Activated T-helper 2 cell treated with anti-CD3 and anti-CD28 coated beads, Interferon-gamma antibody, Interleukin-2, Interleukin-4, amounts not matched to agents 10 μg/mL and 5 μg/mL and 100 μg/mL, durations not matched to agents 14 hours and 24 hours and 36 hours (primary cell): ENCODE measurements at regions not wholly inside any gene's neighbourhood (a gene's known extent, or its start where the extent isn't known, plus 50 kb on each side); places are given as distances from the start of the nearest gene placed in this dataset.

Experiments
- DNase-seq: peaks from one replicate; pipeline ENCODE4 v3.0.0; 2021; ENCODE audit warnings: low spot score
- H3K27ac Mint-ChIP-seq: one replicate; pipeline ENCODE4 v1.8.0; 2021; ENCODE audit warnings: mixed read lengths
- H3K27me3 Mint-ChIP-seq: one replicate; pipeline ENCODE4 v1.8.0; 2021; ENCODE audit warnings: low read depth, mixed read lengths
- H3K36me3 Mint-ChIP-seq: one replicate; pipeline ENCODE4 v1.8.0; 2021; ENCODE audit warnings: low read depth, mixed read lengths
- H3K4me1 Mint-ChIP-seq: one replicate; pipeline ENCODE4 v1.8.0; 2021; ENCODE audit warnings: low read depth, mixed read lengths
- H3K4me3 Mint-ChIP-seq: one replicate; pipeline ENCODE4 v1.8.0; 2021; ENCODE audit warnings: low read depth, mild to moderate bottlenecking, moderate library complexity, mixed read lengths
- H3K9me3 Mint-ChIP-seq: one replicate; pipeline ENCODE4 v1.8.0; 2021; ENCODE audit warnings: mixed read lengths
- intact Hi-C: fragments of 100-400 bp; cut with micrococcal nuclease; formaldehyde crosslinking; loops from one replicate; pipeline ENCODE4 v1.15.1; 2023

DNA sequence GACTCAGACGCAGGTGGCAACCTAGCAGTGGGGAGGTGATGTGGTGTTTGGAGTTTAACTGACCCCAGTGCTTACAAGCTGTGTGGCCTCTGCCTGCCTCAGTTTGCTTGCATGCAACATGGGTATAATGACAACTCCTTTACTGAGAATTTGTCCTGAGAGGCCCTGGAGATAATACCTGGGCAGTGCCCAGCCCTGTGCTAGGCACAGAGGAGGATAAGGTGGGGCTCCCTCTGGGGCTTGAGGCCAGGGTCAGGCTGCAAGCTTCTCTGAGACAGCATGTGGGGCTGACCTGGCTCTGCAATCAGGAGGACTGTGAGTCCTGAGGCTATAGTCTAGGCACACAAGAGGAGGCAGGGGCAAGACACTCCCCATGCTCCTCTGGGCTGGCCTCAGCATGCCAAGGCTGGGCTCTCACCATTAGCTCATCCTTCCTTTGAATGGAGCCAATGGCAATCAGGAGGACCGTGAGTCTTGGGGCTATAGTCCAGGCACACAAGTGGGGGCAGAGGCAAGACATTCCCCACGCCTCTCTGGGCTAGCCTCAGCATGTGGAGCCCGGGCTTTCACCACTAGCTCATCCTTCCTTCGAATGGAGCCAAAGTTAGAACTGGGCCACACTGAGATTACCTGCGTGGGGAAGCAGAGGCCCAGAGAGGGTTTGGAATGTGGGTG is 147.9 kb downstream of the RPS24 start:
- H3K4me3 Mint-ChIP-seq: no peak overlapping the region
- no peak for DNase-seq
- no peaks in the 10 kb centered on the region for H3K9me3 Mint-ChIP-seq
- peaks cover 11% of the 10 kb centered on the region for H3K4me1 Mint-ChIP-seq
- intact Hi-C loops: no loop called here
- H3K27ac Mint-ChIP-seq: no peak overlapping the region
- H3K36me3 Mint-ChIP-seq: no peaks in the 10 kb centered on the region
- no peaks in the 10 kb centered on the region for H3K27me3 Mint-ChIP-seq

DNA sequence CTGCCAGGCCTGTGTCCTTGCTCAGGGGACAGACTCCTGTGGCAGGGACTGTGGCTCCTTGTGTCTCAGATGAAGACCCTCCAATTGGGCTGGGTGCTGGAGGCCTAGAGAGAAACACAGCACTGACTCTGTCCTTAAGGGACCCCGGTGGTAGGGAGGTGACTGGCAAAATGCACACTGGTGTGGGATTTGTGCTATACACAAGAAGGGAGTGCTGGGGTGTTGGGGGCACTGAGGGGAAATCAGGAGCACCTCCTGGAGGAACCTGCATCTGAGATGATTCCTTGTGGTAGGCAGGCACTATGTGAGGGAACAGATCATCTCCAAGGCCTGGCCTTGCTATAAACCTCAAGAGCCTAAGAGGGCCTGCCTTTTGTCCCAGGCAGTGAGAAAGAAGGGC is 149.2 kb downstream of the RPS24 start:
- intact Hi-C loops: no loop called here
- no peak overlapping the region for H3K4me3 Mint-ChIP-seq
- no peak overlapping the region for H3K27ac Mint-ChIP-seq
- DNase-seq: no peak
- H3K4me1 Mint-ChIP-seq: peaks cover 11% of the 10 kb centered on the region
- no peaks in the 10 kb centered on the region for H3K27me3 Mint-ChIP-seq
- H3K36me3 Mint-ChIP-seq: no peaks in the 10 kb centered on the region
- H3K9me3 Mint-ChIP-seq: no peaks in the 10 kb centered on the region

DNA sequence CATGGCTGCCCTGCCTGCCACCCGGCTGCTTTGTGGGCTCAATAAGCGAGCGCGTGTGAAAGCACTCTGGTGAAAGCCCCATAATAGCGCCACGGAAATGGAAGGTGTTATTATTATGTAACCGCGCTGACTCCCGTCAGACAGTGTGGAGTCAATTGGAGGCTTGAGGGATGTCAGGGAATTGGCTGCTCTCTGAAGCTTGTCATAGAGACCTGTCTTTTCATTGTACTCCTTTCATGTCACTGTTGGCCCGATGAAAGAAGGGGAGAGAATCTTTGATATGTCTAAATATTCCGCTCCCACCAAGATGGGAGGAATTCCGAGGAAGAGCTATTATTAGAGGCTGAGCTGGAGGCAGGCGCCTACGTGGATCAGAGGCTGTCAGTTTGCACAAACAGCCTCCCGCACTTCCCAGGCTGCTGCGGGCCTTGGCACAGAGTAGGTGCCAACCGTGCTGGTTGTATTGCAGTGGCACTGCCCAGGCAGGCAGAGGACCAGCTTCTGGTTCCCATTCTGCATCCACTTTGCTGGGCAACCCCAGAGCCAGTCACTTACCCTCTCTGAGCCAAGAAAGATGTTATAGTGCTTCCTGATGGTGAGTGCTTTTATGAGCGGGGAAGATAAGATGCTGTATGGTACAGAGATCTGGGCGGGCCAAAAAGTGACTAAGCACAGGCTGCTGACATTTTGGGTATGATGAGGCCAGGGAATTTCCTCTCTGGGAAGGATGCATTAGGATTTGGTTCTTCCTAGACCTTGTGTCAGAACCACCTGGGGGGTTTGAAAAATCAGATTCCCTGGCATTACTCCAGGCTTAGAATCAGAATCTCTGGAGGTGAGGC is 151.4 kb downstream of the RPS24 start:
- H3K36me3 Mint-ChIP-seq: no peaks in the 10 kb centered on the region
- H3K9me3 Mint-ChIP-seq: no peaks in the 10 kb centered on the region
- no peaks in the 10 kb centered on the region for H3K27me3 Mint-ChIP-seq
- no peak for DNase-seq
- no peak overlapping the region for H3K27ac Mint-ChIP-seq
- H3K4me1 Mint-ChIP-seq: peaks cover 11% of the 10 kb centered on the region
- H3K4me3 Mint-ChIP-seq: no peak overlapping the region
- intact Hi-C loops: no loop called here

DNA sequence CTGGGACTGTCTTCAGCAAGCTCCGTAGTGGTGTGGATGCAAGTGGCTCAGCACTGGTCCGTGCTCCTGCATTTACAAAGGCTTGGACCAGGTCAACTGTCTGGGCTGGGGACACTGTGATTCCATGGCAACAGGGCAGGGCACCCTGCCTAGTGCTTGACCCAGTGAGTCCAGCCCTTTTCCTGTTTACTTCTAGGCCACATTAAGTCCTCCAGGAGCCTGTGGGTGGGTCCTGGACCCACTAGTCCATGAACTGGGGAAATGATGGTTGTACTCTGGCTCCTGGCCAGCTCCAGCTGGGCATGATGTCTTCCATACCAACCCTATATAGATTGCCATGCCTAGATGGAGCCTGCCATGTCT is 152.0 kb downstream of the RPS24 start:
- no peak for DNase-seq
- H3K4me3 Mint-ChIP-seq: no peak overlapping the region
- intact Hi-C loops: no loop called here
- H3K9me3 Mint-ChIP-seq: no peaks in the 10 kb centered on the region
- no peaks in the 10 kb centered on the region for H3K27me3 Mint-ChIP-seq
- no peak overlapping the region for H3K27ac Mint-ChIP-seq
- peaks cover 11% of the 10 kb centered on the region for H3K4me1 Mint-ChIP-seq
- no peaks in the 10 kb centered on the region for H3K36me3 Mint-ChIP-seq

DNA sequence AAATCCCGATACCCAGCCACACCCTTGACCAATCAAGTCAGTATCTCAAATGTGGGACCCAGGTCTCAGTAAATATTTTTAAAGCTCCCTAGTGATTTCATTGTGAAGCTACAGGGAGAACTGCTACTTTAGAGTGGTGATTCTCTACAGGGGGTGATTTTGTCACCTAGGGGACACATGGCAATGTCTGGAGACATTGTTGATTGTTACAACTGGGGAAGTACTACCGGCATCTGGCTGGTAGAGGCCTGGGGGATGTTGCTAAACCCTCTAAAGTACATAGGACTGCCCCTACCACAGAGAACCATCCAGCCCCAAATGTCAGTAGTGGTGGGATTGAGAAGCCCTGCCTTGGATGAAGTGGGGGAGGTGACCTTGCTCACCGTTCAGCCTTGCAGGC is 152.9 kb downstream of the RPS24 start:
- no peak for DNase-seq
- H3K36me3 Mint-ChIP-seq: no peaks in the 10 kb centered on the region
- peaks cover 11% of the 10 kb centered on the region for H3K4me1 Mint-ChIP-seq
- H3K4me3 Mint-ChIP-seq: no peak overlapping the region
- intact Hi-C loops: no loop called here
- no peaks in the 10 kb centered on the region for H3K9me3 Mint-ChIP-seq
- no peaks in the 10 kb centered on the region for H3K27me3 Mint-ChIP-seq
- no peak overlapping the region for H3K27ac Mint-ChIP-seq

DNA sequence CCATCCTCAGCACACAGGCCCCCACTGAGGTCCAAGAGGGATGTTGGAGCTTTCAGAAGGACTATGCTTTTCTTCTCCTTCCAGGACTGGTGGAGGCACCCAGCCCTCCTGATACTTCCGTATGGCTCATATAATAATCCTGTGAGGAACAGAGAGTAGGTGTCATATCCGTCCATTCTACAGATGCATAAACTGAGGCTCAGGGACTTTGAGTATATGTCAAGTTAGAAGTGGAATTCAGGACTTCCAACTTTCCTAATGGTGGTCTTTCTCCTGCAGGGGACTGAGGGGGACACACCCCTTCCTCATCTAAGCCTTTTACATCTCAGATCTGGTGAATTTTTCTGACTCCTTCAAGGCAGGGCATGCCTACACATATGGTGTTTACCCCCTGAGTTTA is 153.7 kb downstream of the RPS24 start:
- Mint-ChIP-seq H3K4me3 (no peak overlapping the region), H3K27ac (no peak overlapping the region), H3K36me3 (no peaks in the 10 kb centered on the region), H3K4me1 (peaks cover 11% of the 10 kb centered on the region), H3K9me3 (no peaks in the 10 kb centered on the region), H3K27me3 (no peaks in the 10 kb centered on the region)
- intact Hi-C loops: no loop called here
- no peak for DNase-seq

DNA sequence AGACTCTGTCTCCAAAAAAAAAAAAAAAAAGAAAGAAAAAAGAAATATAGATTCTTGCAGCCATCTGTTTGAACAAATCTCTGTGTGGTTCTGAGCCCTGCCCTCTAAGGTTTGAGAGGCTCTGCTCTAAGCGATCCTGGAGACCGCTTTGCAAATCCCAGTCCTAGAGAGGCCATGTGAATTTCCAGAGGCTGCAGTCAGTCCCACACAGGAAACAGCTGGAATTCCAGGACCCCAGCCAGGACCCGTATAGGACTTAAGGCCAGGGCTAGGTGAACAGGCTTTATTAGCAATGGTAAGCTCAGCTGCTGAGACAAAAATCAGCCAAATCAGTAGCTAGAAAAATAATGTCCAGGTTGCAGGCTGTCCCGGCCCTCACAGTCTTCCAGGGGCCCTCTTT is 154.8 kb downstream of the RPS24 start:
- peaks cover 4% of the 10 kb centered on the region for H3K9me3 Mint-ChIP-seq
- intact Hi-C loops: no loop called here

DNA sequence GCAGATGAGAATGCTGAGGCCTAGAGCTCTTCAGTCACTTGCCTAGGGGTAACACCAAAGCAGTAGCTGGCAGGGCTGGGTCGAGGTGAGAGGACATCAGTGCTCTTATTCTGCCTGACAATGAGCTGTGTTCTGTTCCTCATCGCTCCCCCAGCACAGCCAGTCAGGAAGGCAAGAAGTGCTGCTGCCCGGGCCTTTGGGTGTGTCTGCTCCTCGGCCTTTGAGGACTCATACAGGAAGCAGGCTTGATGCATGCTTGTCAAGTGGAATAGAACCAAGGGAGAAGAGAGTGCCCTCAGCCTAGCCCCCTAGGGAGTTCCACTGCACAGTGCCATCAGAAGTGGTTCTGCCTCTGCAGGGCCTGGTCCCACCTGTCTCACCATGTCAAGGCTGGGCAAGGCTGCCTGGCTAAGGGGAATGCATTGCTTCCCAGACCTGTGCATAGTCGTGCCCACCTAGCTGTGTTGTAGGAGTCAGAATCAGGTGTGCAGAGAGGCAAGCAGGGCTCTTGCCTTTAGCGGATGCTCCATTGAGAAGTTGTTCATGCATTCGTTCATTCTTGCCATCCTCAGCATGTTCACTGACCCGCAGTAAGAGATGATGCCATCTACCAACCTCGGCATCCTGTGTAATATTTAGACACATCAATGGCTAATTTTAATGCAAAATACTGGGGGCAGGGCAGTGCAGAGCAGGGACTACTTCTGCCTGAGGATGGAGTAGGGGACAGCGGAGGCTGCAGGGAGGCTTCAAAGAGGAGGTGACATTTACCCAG is 156.6 kb downstream of the RPS24 start:
- Mint-ChIP-seq H3K27me3 (no peaks in the 10 kb centered on the region), H3K9me3 (peaks cover 5% of the 10 kb centered on the region), H3K4me3 (no peak overlapping the region), H3K27ac (no peak overlapping the region), H3K36me3 (no peaks in the 10 kb centered on the region), H3K4me1 (no peaks in the 10 kb centered on the region)
- DNase-seq: no peak
- intact Hi-C loops: no loop called here

More for the DNA sequence above, 154.8 kb downstream of the RPS24 start:
- no peaks in the 10 kb centered on the region for H3K27me3 Mint-ChIP-seq
- no peak overlapping the region for H3K4me3 Mint-ChIP-seq
- no peak for DNase-seq
- peaks cover 7% of the 10 kb centered on the region for H3K4me1 Mint-ChIP-seq
- H3K27ac Mint-ChIP-seq: no peak overlapping the region
- no peaks in the 10 kb centered on the region for H3K36me3 Mint-ChIP-seq

DNA sequence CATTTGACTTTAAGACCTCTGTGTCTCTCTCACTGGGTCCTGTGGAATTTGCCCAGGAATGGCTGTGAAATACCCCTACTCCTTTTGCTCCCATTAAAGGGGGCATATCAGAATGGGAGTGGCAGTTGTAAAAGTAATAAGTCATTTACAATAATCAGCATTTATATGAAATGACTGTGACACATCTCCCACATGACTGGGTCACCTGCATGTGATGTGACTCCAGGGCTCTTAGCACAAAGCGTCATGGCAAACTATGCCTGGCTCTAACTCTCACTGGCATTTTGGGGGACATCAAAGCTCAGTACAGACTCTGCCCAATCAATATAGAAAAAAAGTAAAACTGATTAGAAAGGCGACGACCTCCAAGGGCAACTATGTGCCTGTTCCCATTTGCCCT is 157.6 kb downstream of the RPS24 start:
- no peaks in the 10 kb centered on the region for H3K4me1 Mint-ChIP-seq
- intact Hi-C loops: no loop called here

DNA sequence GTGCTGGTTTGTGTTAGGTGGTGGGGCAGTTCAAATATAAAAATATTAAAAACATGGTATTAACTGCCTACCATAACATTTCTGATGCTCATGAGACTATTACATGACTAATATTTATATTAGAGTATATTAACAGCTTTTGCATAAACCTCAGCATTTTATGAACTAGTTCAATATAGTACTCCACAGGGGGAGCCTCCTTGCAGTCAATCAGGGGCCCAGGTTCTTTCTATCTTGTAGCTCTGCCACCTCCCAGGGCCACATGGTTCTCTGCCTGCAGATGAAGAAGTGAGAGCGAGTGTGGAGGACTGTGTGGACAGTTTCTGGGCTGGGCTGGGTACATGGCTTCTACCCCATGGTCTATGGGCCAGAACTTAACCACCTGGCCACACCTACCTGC is 159.5 kb downstream of the RPS24 start:
- H3K36me3 Mint-ChIP-seq: no peaks in the 10 kb centered on the region
- H3K4me1 Mint-ChIP-seq: no peaks in the 10 kb centered on the region
- H3K27ac Mint-ChIP-seq: no peak overlapping the region
- H3K27me3 Mint-ChIP-seq: no peaks in the 10 kb centered on the region
- H3K9me3 Mint-ChIP-seq: peaks cover 5% of the 10 kb centered on the region
- no peak overlapping the region for H3K4me3 Mint-ChIP-seq
- DNase-seq: no peak
- intact Hi-C loops: no loop called here

More for the DNA sequence above, 157.6 kb downstream of the RPS24 start:
- no peaks in the 10 kb centered on the region for H3K27me3 Mint-ChIP-seq
- H3K36me3 Mint-ChIP-seq: no peaks in the 10 kb centered on the region
- no peak for DNase-seq
- peaks cover 5% of the 10 kb centered on the region for H3K9me3 Mint-ChIP-seq
- no peak overlapping the region for H3K4me3 Mint-ChIP-seq
- no peak overlapping the region for H3K27ac Mint-ChIP-seq

DNA sequence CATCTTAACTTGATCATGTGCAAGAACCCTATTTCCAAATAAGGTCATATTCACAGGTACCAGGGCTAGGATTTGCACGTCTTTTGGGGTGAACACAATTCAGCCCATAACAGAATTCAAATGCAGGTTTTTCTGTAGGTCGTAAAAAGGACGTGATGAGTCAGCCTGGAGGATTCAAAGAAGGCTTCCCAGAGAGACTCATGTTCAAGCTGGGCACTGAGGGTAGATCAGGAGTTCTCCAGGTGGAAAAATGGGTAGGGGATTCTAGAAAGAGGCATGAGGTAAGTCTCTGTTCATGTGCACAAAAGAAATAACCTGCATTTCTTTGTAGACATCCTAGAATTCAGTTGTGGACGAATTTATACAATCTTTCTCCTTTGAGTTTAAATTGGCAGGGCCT is 160.4 kb downstream of the RPS24 start:
- intact Hi-C loops: no loop called here
- Mint-ChIP-seq H3K36me3 (no peaks in the 10 kb centered on the region), H3K4me1 (no peaks in the 10 kb centered on the region), H3K4me3 (no peak overlapping the region), H3K27me3 (no peaks in the 10 kb centered on the region), H3K27ac (no peak overlapping the region), H3K9me3 (peaks cover 5% of the 10 kb centered on the region)
- no peak for DNase-seq

DNA sequence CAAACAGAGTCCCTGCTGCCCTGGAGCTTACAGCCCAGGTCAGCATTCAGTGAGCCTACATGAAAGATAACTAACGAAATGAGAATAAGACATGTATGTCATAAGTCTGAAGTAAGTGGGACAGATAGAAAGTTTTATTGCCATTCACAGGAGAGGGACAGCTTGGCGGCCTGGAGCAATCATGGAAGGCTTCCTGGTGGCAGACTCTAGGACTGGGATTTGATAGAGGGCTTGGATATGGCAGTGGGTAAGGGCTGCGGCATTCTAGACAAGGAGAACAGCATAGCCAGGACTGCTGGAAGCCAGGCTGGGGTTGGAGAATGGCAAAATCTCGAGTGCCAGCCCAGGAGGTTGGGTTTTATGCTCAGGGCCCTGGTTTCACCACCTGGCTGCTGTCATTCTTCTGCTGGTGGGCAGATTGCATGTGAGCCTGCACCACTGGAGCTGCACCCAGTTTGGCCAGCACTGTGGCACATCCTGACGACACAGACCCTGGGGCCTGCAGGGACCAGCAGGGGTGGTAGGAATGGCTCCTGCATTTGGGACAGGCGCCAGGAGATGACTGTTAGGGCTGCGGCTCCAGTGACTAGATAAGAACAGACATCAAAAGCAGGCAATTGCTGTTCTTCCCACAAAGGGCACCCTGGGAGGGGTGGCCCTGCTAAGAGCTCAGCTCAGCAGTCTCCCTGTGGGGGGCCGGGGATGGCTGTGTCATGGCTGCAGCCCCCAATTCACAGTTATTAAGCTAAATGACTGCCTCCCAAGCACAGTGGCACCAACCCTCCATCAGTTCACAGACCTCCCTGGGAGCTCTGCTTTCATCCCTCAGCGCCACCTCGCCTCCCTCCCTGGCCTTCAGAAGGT is 161.1 kb downstream of the RPS24 start:
- no peaks in the 10 kb centered on the region for H3K36me3 Mint-ChIP-seq
- H3K4me3 Mint-ChIP-seq: no peak overlapping the region
- H3K27ac Mint-ChIP-seq: no peak overlapping the region
- intact Hi-C loops: no loop called here
- DNase-seq: no peak
- no peaks in the 10 kb centered on the region for H3K27me3 Mint-ChIP-seq
- H3K4me1 Mint-ChIP-seq: no peaks in the 10 kb centered on the region
- H3K9me3 Mint-ChIP-seq: peaks cover 5% of the 10 kb centered on the region
